H1 (cell line): ENCODE measurements at regions not wholly inside any gene's neighbourhood (a gene's known extent, or its start where the extent isn't known, plus 50 kb on each side); places are given as distances from the start of the nearest gene placed in this dataset.

ENCODE experiments used
- CTCF ChIA-PET: fragments of 300-600 bp; sonication (Branson Sonifier 250); formaldehyde crosslinking; loops from one replicate; lab custom pipeline; 2021; ENCODE audit not compliant: partially characterized antibody; lab: Charles Lee
- POLR2A ChIA-PET: fragments of 300-600 bp; sonication (Branson Sonifier 250); formaldehyde crosslinking; loops from one replicate; lab custom pipeline; 2021; ENCODE audit warnings: inconsistent platforms; ENCODE audit not compliant: partially characterized antibody; lab: Charles Lee
- DNase-seq, 2 experiments: peaks; one replicate each; pipeline versions ENCODE4 v3.0.0 to v3.0.0-alpha.2; 2010 to 2022; ENCODE audit warnings: low spot score in 2 of 2, low read depth in 1 of 2, mixed read lengths in 1 of 2
- FAIRE-seq: peaks from 2 replicates; lab custom pipeline; 2011; peaks lifted over from hg19 to GRCh38; lab: Jason Lieb, UNC
- H2AFZ ChIP-seq: 2 replicates; pipeline ENCODE4 v1.8.1; 2012; ENCODE audit warnings: low read length, inconsistent platforms
- H2AK5ac ChIP-seq: 2 replicates; pipeline ENCODE4 v1.6.1; 2013; ENCODE audit warnings: low read depth, low read length
- H2BK120ac ChIP-seq: replicated peaks from 2 replicates; pipeline ENCODE3; 2013; ENCODE audit warnings: low read depth, low read length, inconsistent platforms
- H2BK12ac ChIP-seq: 2 replicates; pipeline ENCODE4 v1.6.1; 2013; ENCODE audit warnings: low read depth, low read length
- H2BK15ac ChIP-seq: 2 replicates; pipeline ENCODE4 v1.6.1; 2013; ENCODE audit warnings: low read length
- H2BK20ac ChIP-seq: 2 replicates; pipeline ENCODE4 v1.6.1; 2013; ENCODE audit warnings: low read length
- H2BK5ac ChIP-seq: 2 replicates; pipeline ENCODE4 v1.6.1; 2013; ENCODE audit warnings: low read depth, low read length
- H3K14ac ChIP-seq: 2 replicates; pipeline ENCODE4 v1.6.1; 2013; ENCODE audit warnings: inconsistent platforms; ENCODE audit not compliant: insufficient read length
- H3K18ac ChIP-seq: 2 replicates; pipeline ENCODE4 v1.6.1; 2013; ENCODE audit warnings: low read length; ENCODE audit errors: extremely low read depth
- H3K23ac ChIP-seq: 2 replicates; pipeline ENCODE4 v1.6.1; 2013; ENCODE audit warnings: inconsistent platforms; ENCODE audit not compliant: insufficient read length
- H3K23me2 ChIP-seq: 2 replicates; pipeline ENCODE4 v1.6.1; 2013; ENCODE audit warnings: low read depth, low read length
- H3K27ac ChIP-seq: 2 replicates; pipeline ENCODE4 v1.6.1; 2011; ENCODE audit warnings: low read depth, low read length, inconsistent platforms
- H3K27me3 ChIP-seq, 4 experiments: replicated peaks in 1 of 4; 1 replicate in 1 of 4; 2 replicates in 3 of 4; pipeline versions ENCODE4 v1.6.1 to v1.8.1; 2011 to 2013; ENCODE audit warnings: low read length in 3 of 4, mild to moderate bottlenecking in 3 of 4, inconsistent platforms in 2 of 4, mixed read lengths in 2 of 4, moderate library complexity in 1 of 4; ENCODE audit not compliant: control insufficient read depth in 3 of 4, insufficient read depth in 3 of 4; ENCODE audit errors: extremely low read depth in 1 of 4
- H3K36me3 ChIP-seq, 4 experiments: 2 replicates each; pipeline versions ENCODE4 v1.6.1 to v1.8.1; 2011 to 2013; ENCODE audit warnings: mild to moderate bottlenecking in 4 of 4, low read length in 3 of 4, moderate library complexity in 2 of 4, control low read depth in 1 of 4, inconsistent platforms in 1 of 4; ENCODE audit not compliant: insufficient read depth in 4 of 4, control insufficient read depth in 2 of 4
- H3K4ac ChIP-seq: replicated peaks from 2 replicates; pipeline ENCODE3; 2013; ENCODE audit warnings: low read length, low read depth, mixed read lengths, inconsistent platforms; ENCODE audit not compliant: insufficient read length
- H3K4me1 ChIP-seq, 4 experiments: replicated peaks in 1 of 4; 1 replicate in 1 of 4; 2 replicates in 3 of 4; pipeline versions ENCODE4 v1.6.1 to v1.8.1; 2011 to 2013; ENCODE audit warnings: low read length in 3 of 4, inconsistent platforms in 2 of 4, mixed read lengths in 1 of 4; ENCODE audit not compliant: insufficient read depth in 4 of 4, control insufficient read depth in 3 of 4
- H3K4me2 ChIP-seq, 2 experiments: 2 replicates each; pipeline versions ENCODE4 v1.6.1 to v1.8.1; 2011 to 2013; ENCODE audit warnings: low read depth in 2 of 2, low read length in 2 of 2, control low read depth in 1 of 2, inconsistent platforms in 1 of 2, mild to moderate bottlenecking in 1 of 2; ENCODE audit not compliant: insufficient read depth in 1 of 2
- H3K4me3 ChIP-seq, 4 experiments: fragments of 200-600, 300-600 bp in 1 of 4; sonication (generic), shearing (Covaris generic), sonication (Bioruptor Twin) in 1 of 4; 2 replicates each; pipeline versions ENCODE4 v1.5.1 to v1.8.1; 2011 to 2016; ENCODE audit warnings: low read length in 4 of 4, low read depth in 3 of 4, control low read depth in 2 of 4, inconsistent platforms in 2 of 4, mild to moderate bottlenecking in 2 of 4, mixed read lengths in 1 of 4, moderate library complexity in 1 of 4; ENCODE audit not compliant: insufficient read depth in 2 of 4; ENCODE audit errors: extremely low read depth in 1 of 4
- H3K56ac ChIP-seq: replicated peaks from 2 replicates; pipeline ENCODE3; 2013; ENCODE audit warnings: low read depth, mild to moderate bottlenecking, mixed read lengths, low read length, inconsistent platforms; ENCODE audit not compliant: insufficient read length
- H3K79me1 ChIP-seq: 2 replicates; pipeline ENCODE4 v1.6.1; 2013; ENCODE audit warnings: low read depth, low read length, control low read depth
- H3K79me2 ChIP-seq, 2 experiments: 2 replicates each; pipeline versions ENCODE4 v1.6.1 to v1.8.1; 2012 to 2013; ENCODE audit warnings: low read length in 2 of 2, mild to moderate bottlenecking in 2 of 2, inconsistent platforms in 1 of 2; ENCODE audit not compliant: insufficient read depth in 2 of 2, control insufficient read depth in 1 of 2
- H3K9ac ChIP-seq, 4 experiments: replicated peaks in 1 of 4; 1 replicate in 1 of 4; 2 replicates in 3 of 4; pipeline versions ENCODE4 v1.6.1 to v1.8.1; 2011 to 2013; ENCODE audit warnings: low read depth in 3 of 4, low read length in 3 of 4, control low read depth in 2 of 4, mild to moderate bottlenecking in 2 of 4, moderate library complexity in 2 of 4, inconsistent platforms in 1 of 4; ENCODE audit errors: extremely low read depth in 1 of 4
- H3K9me3 ChIP-seq, 2 experiments: 2 replicates each; pipeline versions ENCODE4 v1.6.1 to v1.8.1; 2012 to 2013; ENCODE audit warnings: mild to moderate bottlenecking in 2 of 2, moderate library complexity in 2 of 2, control low read depth in 1 of 2, inconsistent platforms in 1 of 2, low read depth in 1 of 2, low read length in 1 of 2, mixed read lengths in 1 of 2; ENCODE audit not compliant: insufficient read depth in 2 of 2
- H4K20me1 ChIP-seq, 2 experiments: replicated peaks in 1 of 2; 2 replicates each; pipeline versions ENCODE3 to v1.8.1; 2011 to 2013; ENCODE audit warnings: inconsistent platforms in 2 of 2, low read length in 2 of 2, mild to moderate bottlenecking in 1 of 2; ENCODE audit not compliant: insufficient read depth in 2 of 2, control insufficient read depth in 1 of 2
- H4K5ac ChIP-seq: 2 replicates; pipeline ENCODE4 v1.6.1; 2013; ENCODE audit warnings: low read length, low read depth, mixed read lengths, inconsistent platforms; ENCODE audit not compliant: insufficient read length
- H4K8ac ChIP-seq: 2 replicates; pipeline ENCODE4 v1.8.0; 2013; ENCODE audit warnings: mild to moderate bottlenecking, moderate library complexity, low read length, inconsistent platforms; ENCODE audit not compliant: insufficient read depth; ENCODE audit errors: extremely low read depth
- H4K91ac ChIP-seq: replicated peaks from 2 replicates; pipeline ENCODE3; 2013; ENCODE audit warnings: low read length, mixed read lengths, inconsistent platforms; ENCODE audit not compliant: insufficient read length
- BACH1 ChIP-seq: IDR thresholded peaks from 2 replicates; pipeline ENCODE4 v1.6.1; 2012; ENCODE audit warnings: low read length, improper control_type of control experiment
- E2F6 ChIP-seq: IDR thresholded peaks from 2 replicates; pipeline ENCODE4 v1.6.1; 2012; ENCODE audit warnings: inconsistent platforms
- EGR1 ChIP-seq: IDR thresholded peaks from 2 replicates; pipeline ENCODE4 v1.6.1; 2011; ENCODE audit warnings: low read depth, low read length, borderline replicate concordance
- HDAC6 ChIP-seq: IDR thresholded peaks from one replicate; pipeline ENCODE4 v1.7.1; 2012; ENCODE audit warnings: low read depth, mild to moderate bottlenecking, inconsistent platforms, low read length, moderate library complexity
- NRF1 ChIP-seq: IDR thresholded peaks from 2 replicates; pipeline ENCODE4 v1.6.1; 2011; ENCODE audit warnings: mild to moderate bottlenecking, low read depth, low read length, improper control_type of control experiment
- PHF8 ChIP-seq: fragments of 200-600 bp; sonication (generic); conservative IDR thresholded peaks from 2 replicates; pipeline ENCODE4 v1.7.1; 2012; ENCODE audit warnings: low read depth, mild to moderate bottlenecking, inconsistent platforms, low read length, moderate library complexity
- POLR2A ChIP-seq, 2 experiments: IDR thresholded peaks; 1 replicate in 1 of 2; 2 replicates in 1 of 2; pipeline ENCODE4 v1.6.1; 2011; ENCODE audit warnings: low read depth in 2 of 2, low read length in 2 of 2, mild to moderate bottlenecking in 2 of 2; ENCODE audit errors: control extremely low read depth in 1 of 2
- POLR2AphosphoS5 ChIP-seq: IDR thresholded peaks from 2 replicates; pipeline ENCODE4 v1.6.1; 2011; ENCODE audit warnings: low read depth, low read length
- SIN3A ChIP-seq, 2 experiments: IDR thresholded peaks in 1 of 2; conservative IDR thresholded peaks in 1 of 2; 2 replicates each; pipeline ENCODE4 v1.6.1; 2011 to 2012; ENCODE audit warnings: low read length in 2 of 2, improper control_type of control experiment in 1 of 2, low read depth in 1 of 2, mild to moderate bottlenecking in 1 of 2
- TAF7 ChIP-seq: optimal IDR thresholded peaks from 2 replicates; pipeline ENCODE3; 2011; ENCODE audit warnings: low read depth, mild to moderate bottlenecking, inconsistent platforms, low read length, moderate library complexity, borderline replicate concordance
- USF2 ChIP-seq: IDR thresholded peaks from 2 replicates; pipeline ENCODE4 v1.6.1; 2011; ENCODE audit warnings: low read length, improper control_type of control experiment
- YY1 ChIP-seq: IDR thresholded peaks from 2 replicates; pipeline ENCODE4 v1.6.1; 2011; ENCODE audit warnings: low read depth, mild to moderate bottlenecking, low read length
- ZNF274 ChIP-seq: IDR thresholded peaks from 2 replicates; pipeline ENCODE4 v1.7.0; 2012; ENCODE audit warnings: low read length, borderline replicate concordance; ENCODE audit errors: extremely low read depth
- WGBS, 2 experiments: shearing (Covaris generic) in 1 of 2; methylation state at CpG; one replicate each; pipeline versions ENCODE4 v1.1.6 to v1.1.7; 2013 to 2015; ENCODE audit warnings: low lambda C conversion rate in 2 of 2, mixed read lengths in 2 of 2, inconsistent platforms in 1 of 2, low coverage in 1 of 2, missing lambda C conversion rate in 1 of 2; ENCODE audit not compliant: insufficient replicate concordance in 2 of 2, insufficient coverage in 1 of 2, insufficient read length in 1 of 2; ENCODE audit errors: extremely low coverage in 1 of 2, missing lambda C conversion rate in 1 of 2; 5-methylcytosine and 5-hydroxymethylcytosine counted together

GRCh38 chr11:110874437-110875030 lies 162.3 kb upstream of the ARHGAP20 start:
- ChIA-PET CTCF (interaction anchor here (1.1 kb wide), 1 partner anchor 33 kb away, joined by 7 read pairs; no protein-coding TSS in a partner anchor), POLR2A (no interaction called here)
- WGBS, 2 experiments, result 90% methylated on average over 5 of the region's 5 CpGs; no CpG with 5 or more reads in 1 of the 2 experiments
- FAIRE-seq (no peak), DNase-seq (no peak)
- Histone ChIP-seq H4K20me1 (no peaks in the 10 kb centered on the region), H3K18ac (no peak overlapping the region), H3K23me2 (no peaks in the 10 kb centered on the region; the same call in 1 of the 2 replicates), H2BK5ac (no peak overlapping the region), H3K9me3 (no peaks in the 10 kb centered on the region), H4K91ac (no peak overlapping the region), H2AK5ac (no peak overlapping the region), H3K23ac (no peak overlapping the region), H4K8ac (no peak overlapping the region), H3K27ac (no peak overlapping the region), H3K27me3 (no peaks in the 10 kb centered on the region), H3K4me1 (no peaks in the 10 kb centered on the region), H2BK12ac (no peak overlapping the region), H3K9ac (no peak overlapping the region), H3K36me3 (no peaks in the 10 kb centered on the region), H3K79me1 (no peaks in the 10 kb centered on the region), H3K79me2 (no peaks in the 10 kb centered on the region), H2BK120ac (no peak overlapping the region), H4K5ac (no peak overlapping the region), H2BK20ac (no peak overlapping the region), H2AFZ (no peak overlapping the region), H3K4me2 (no peak overlapping the region), H3K14ac (no peak overlapping the region), H3K4me3 (no peak overlapping the region), H2BK15ac (no peak overlapping the region), H3K56ac (no peak overlapping the region), H3K4ac (no peak overlapping the region)
- TF ChIP-seq E2F6 (no peak), NRF1 (no peak), POLR2A (IDR thresholded peaks at IDR 0.05; ENCODE audit: control extremely low read depth in 1 of 2, low read depth in 2 of 2, low read length in 2 of 2) (no peak), TAF7 (no peak), USF2 (no peak), SIN3A (conservative IDR thresholded peaks at IDR 0.05 in 1 of 2, IDR thresholded peaks at IDR 0.05 in 1 of 2; ENCODE audit: low read depth in 1 of 2, low read length in 2 of 2) (no peak), EGR1 (no peak), BACH1 (no peak), ZNF274 (no peak), YY1 (no peak), HDAC6 (no peak), POLR2AphosphoS5 (no peak), PHF8 (no peak)
